A673 (cell line): ENCODE measurements at regions not wholly inside any gene's neighbourhood (a gene's known extent, or its start where the extent isn't known, plus 50 kb on each side); places are given as distances from the start of the nearest gene placed in this dataset.

Experiments used
- CTCF ChIP-seq: fragments of 300-800, 200-600 bp; sonication (generic); conservative IDR thresholded peaks from 2 replicates; pipeline ENCODE4 v1.5.1; 2017; ENCODE audit warnings: low read depth, mild to moderate bottlenecking, antibody characterized with exemption, low read length, moderate library complexity, mixed read lengths
- EZH2 ChIP-seq: fragments of 200-600 bp; sonication (generic); IDR thresholded peaks from 2 replicates; pipeline ENCODE4 v1.6.1; 2017; ENCODE audit warnings: borderline replicate concordance, low read depth, mild to moderate bottlenecking, mixed read lengths, antibody characterized with exemption, low read length; ENCODE audit not compliant: poor library complexity, severe bottlenecking

GRCh38 chr17:27240802-27241155, 53.1 kb upstream of the WSB1 start:
- no peak for TF ChIP-seq CTCF
- TF ChIP-seq EZH2: no peak
